ENCODE measurements at regions not wholly inside any gene's neighbourhood (a gene's known extent, or its start where the extent isn't known, plus 50 kb on each side); places are given as distances from the start of the nearest gene placed in this dataset.

DNA sequence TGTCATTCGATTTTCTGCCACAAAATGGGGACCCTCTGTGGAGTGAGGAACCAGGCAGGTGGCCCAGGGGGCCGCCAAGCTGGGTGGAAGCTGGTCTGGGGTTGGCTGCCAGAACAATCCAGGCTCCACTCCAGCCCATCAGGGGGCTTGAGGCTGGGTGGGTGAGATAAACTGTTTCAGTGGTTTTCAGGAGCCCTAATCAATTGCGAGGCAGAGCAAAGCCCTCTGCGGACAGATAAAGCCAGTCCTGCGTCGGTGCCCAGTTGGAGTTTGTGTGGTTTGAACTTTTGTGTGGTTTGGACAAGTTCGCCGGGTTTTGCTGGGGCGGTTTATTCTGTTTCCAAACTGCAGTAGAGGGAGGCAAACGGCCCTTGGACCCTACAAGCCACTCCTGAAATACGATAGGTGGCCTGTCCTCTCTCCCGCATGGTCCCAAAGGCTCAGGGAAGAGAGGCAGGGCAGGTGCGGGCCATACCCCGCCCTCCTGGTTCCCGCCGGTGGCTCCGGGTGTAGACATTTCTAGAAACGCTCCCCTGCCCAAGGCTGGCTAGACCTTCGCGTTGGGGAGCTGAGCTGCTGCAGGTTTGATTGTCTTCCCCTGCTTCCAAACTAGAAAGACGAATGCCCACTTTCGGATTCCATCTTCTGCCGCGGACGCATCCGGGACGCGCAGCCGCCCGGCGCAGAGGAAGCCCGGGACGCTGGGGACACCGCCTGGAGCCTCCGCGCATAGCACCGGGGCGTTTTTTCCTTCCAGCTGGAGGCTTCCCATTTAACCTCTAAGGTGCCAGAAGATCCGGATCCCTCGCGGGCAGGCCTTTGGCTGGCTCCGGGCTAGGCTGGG is 169.0 kb upstream of the BCOR start (continued):
- TF ChIP-seq SRY (CRISPR knock-in tag; IDR thresholded peaks at IDR 0.05) = 0 out of 2 replicates have a peak, but pooled peaks have one; percentile 28
- no peak for TF ChIP-seq IRX3 (CRISPR knock-in tag; IDR thresholded peaks at IDR 0.05; ENCODE audit: borderline replicate concordance, low read depth)
- TF ChIP-seq ZNF614 (CRISPR knock-in tag; IDR thresholded peaks at IDR 0.05; ENCODE audit: borderline replicate concordance) = no peak
- TF ChIP-seq KDM3A (CRISPR knock-in tag; IDR thresholded peaks at IDR 0.05; ENCODE audit: low read depth) = peak; percentile 53; the same call in 1 of the 2 replicates
- TF ChIP-seq ZNF263 (CRISPR knock-in tag; IDR thresholded peaks at IDR 0.05) = no peak
- no peak for TF ChIP-seq ZNF367 (CRISPR knock-in tag; IDR thresholded peaks at IDR 0.05; ENCODE audit: borderline replicate concordance)
- TF ChIP-seq ZBTB21 (CRISPR knock-in tag; IDR thresholded peaks at IDR 0.05) = no peak
- TF ChIP-seq TEAD3 (CRISPR knock-in tag; optimal IDR thresholded peaks at IDR 0.05; ENCODE audit: borderline replicate concordance) = peak; percentile 12
- no peak for TF ChIP-seq ZNF839 (CRISPR knock-in tag; IDR thresholded peaks at IDR 0.05; ENCODE audit: borderline replicate concordance)
- TF ChIP-seq AKNA (CRISPR knock-in tag; IDR thresholded peaks at IDR 0.05; ENCODE audit: borderline replicate concordance) = no peak
- TF ChIP-seq HMG20A (CRISPR knock-in tag; IDR thresholded peaks at IDR 0.05; ENCODE audit: borderline replicate concordance) = no peak
- TF ChIP-seq ZFP36 (IDR thresholded peaks at IDR 0.05; ENCODE audit: borderline replicate concordance, low read depth, low read length, partially characterized antibody) = no peak
- TF ChIP-seq FOXJ3 (CRISPR knock-in tag; IDR thresholded peaks at IDR 0.05; ENCODE audit: borderline replicate concordance) = no peak
- TF ChIP-seq RBM39 (IDR thresholded peaks at IDR 0.05; ENCODE audit: low read depth, low read length, poor library complexity, severe bottlenecking) = no peak
- no peak for TF ChIP-seq ADNP (CRISPR knock-in tag; IDR thresholded peaks at IDR 0.05)
- TF ChIP-seq, protein P1, sequence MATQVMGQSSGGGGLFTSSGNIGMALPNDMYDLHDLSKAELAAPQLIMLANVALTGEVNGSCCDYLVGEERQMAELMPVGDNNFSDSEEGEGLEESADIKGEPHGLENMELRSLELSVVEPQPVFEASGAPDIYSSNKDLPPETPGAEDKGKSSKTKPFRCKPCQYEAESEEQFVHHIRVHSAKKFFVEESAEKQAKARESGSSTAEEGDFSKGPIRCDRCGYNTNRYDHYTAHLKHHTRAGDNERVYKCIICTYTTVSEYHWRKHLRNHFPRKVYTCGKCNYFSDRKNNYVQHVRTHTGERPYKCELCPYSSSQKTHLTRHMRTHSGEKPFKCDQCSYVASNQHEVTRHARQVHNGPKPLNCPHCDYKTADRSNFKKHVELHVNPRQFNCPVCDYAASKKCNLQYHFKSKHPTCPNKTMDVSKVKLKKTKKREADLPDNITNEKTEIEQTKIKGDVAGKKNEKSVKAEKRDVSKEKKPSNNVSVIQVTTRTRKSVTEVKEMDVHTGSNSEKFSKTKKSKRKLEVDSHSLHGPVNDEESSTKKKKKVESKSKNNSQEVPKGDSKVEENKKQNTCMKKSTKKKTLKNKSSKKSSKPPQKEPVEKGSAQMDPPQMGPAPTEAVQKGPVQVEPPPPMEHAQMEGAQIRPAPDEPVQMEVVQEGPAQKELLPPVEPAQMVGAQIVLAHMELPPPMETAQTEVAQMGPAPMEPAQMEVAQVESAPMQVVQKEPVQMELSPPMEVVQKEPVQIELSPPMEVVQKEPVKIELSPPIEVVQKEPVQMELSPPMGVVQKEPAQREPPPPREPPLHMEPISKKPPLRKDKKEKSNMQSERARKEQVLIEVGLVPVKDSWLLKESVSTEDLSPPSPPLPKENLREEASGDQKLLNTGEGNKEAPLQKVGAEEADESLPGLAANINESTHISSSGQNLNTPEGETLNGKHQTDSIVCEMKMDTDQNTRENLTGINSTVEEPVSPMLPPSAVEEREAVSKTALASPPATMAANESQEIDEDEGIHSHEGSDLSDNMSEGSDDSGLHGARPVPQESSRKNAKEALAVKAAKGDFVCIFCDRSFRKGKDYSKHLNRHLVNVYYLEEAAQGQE (IDR thresholded peaks at IDR 0.05; ENCODE audit: borderline replicate concordance in 1 of 2, low read depth in 1 of 2, low read length in 2 of 2) = no peak
- TF ChIP-seq RBFOX2 (IDR thresholded peaks at IDR 0.05; ENCODE audit: low read depth, low read length) = no peak
- peak; percentile 93 for TF ChIP-seq RAD21 (CRISPR knock-in tag; IDR thresholded peaks at IDR 0.05)
- no peak for TF ChIP-seq HHEX (CRISPR knock-in tag; IDR thresholded peaks at IDR 0.05)
- TF ChIP-seq TARDBP (CRISPR knock-in tag; IDR thresholded peaks at IDR 0.05) = no peak
- no peak for TF ChIP-seq DNMT3B (CRISPR knock-in tag; conservative IDR thresholded peaks at IDR 0.05)
- no peak for TF ChIP-seq HNRNPH1 (optimal IDR thresholded peaks at IDR 0.05; ENCODE audit: low read depth, low read length)
- TF ChIP-seq GZF1 (CRISPR knock-in tag; IDR thresholded peaks at IDR 0.05) = no peak

Measured in HepG2 (cell line).